ENCODE measurements at regions not wholly inside any gene's neighbourhood (a gene's known extent, or its start where the extent isn't known, plus 50 kb on each side); places are given as distances from the start of the nearest gene placed in this dataset.
"Not testable (repeated sequence)": the region's sequence is repeated elsewhere in the genome, so short reads cannot be mapped to it uniquely, and the experiment has no call there.

DNA sequence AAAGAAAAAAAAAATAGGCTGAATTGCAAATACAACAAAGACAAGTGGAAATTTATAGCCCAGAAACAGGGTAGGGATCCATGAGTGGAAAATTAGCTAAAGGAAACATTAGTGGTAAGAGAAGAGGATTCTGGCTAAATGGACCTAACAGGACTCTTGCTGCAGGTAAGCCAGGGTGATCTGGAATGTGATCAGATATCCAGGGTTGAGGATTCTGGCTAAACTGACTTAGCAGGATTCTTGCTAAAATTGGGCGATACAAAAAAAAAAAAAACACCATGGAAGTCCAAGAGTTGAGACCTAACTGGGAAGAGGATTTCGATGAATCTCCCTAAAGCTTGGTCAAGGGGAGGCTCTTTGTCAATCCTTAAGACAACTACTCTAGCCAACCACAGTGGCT, 61.7 kb upstream of the ATF7IP2 start:
- TF ChIP-seq CTCF (IDR thresholded peaks at IDR 0.05; ENCODE audit: insufficient read depth, low read length, poor library complexity, severe bottlenecking): no peak
- H3K36me3 ChIP-seq (ENCODE audit: control insufficient read depth, insufficient read depth, low read length): no peaks in the 10 kb centered on the region
- H3K27me3 ChIP-seq (ENCODE audit: control insufficient read depth, insufficient read depth, low read length): no peaks in the 10 kb centered on the region
- no peak overlapping the region for H3K4me3 ChIP-seq (ENCODE audit: low read depth, low read length)
- no peak for DNase-seq (ENCODE audit: low read depth)

DNA sequence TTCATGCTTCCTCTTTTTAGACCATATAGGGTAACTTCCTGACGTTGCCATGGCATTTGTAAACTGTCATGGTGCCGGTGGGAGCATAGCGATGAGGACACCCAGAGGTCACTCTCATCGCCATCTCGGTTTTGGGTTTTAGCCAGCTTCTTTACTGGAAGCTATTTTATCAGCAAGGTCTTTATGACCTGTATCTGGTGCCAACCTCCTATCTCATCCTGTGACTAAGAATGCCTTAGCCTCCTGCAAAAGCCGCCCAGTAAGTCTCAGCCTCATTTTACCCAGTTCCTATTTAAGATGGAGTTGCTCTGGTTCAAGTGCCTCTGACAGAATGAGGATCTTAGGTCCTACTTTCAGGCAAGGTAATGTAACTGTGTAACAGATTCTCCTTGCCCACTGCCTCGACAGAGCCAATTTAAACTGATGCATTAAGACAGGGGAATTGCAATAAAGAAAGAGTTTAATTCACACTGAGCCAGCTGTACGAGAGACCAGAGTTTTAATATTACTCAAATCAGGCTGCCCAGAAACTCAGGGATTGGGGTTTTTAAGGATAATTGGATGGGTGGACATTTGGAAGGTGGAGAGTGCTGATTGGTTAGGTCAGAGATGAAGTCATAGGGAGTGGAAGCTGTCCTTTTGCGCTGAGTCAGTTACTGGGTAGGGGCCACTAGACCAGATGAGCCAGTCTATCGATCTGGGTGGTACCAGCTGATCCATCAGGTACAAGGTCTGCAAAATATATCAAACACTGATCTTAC, 59.9 kb upstream of the ATF7IP2 start:
- DNase-seq (ENCODE audit: low read depth): no peak
- no peak for TF ChIP-seq CTCF (IDR thresholded peaks at IDR 0.05; ENCODE audit: insufficient read depth, low read length, poor library complexity, severe bottlenecking)
- no peaks in the 10 kb centered on the region for H3K27me3 ChIP-seq (ENCODE audit: control insufficient read depth, insufficient read depth, low read length)
- no peaks in the 10 kb centered on the region for H3K36me3 ChIP-seq (ENCODE audit: control insufficient read depth, insufficient read depth, low read length)
- H3K4me3 ChIP-seq (ENCODE audit: low read depth, low read length): no peak overlapping the region

- no peaks in the 10 kb centered on the region for H3K27me3 ChIP-seq (ENCODE audit: control insufficient read depth, insufficient read depth, low read length)
- TF ChIP-seq CTCF (IDR thresholded peaks at IDR 0.05; ENCODE audit: insufficient read depth, low read length, poor library complexity, severe bottlenecking): no peak
- DNase-seq (ENCODE audit: low read depth): no peak
These were observed 59.2 kb upstream of the ATF7IP2 start for GRCh38 chr16:10326647-10327046.

DNA sequence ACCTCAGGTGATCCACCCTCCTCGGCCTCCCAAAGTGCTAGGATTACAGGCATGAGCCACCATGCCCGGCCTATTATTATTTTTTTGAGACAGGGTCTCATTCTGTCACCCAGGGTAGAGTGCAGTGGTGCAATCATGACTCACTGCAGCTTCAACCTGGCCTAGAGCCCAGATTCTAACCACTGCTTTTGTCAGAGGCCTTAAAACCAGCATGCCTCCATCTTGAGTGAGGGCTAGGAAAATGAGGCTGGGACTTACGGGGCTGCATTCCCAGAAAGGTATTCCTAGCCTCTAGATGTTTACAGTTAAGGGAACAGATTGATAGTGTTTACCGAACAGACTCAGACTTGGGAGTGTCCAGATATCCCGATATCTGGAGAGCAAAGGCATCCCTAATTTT, 57.6 kb upstream of the ATF7IP2 start:
- H3K4me3 ChIP-seq (ENCODE audit: low read depth, low read length): not testable (repeated sequence)
- DNase-seq (ENCODE audit: low read depth): peak; percentile 35

More at GRCh38 chr16:10326647-10327046, 59.2 kb upstream of the ATF7IP2 start:
- Histone ChIP-seq H3K36me3 (ENCODE audit: control insufficient read depth, insufficient read depth, low read length) (no peaks in the 10 kb centered on the region), H3K4me3 (ENCODE audit: low read depth, low read length) (no peak overlapping the region)

DNA sequence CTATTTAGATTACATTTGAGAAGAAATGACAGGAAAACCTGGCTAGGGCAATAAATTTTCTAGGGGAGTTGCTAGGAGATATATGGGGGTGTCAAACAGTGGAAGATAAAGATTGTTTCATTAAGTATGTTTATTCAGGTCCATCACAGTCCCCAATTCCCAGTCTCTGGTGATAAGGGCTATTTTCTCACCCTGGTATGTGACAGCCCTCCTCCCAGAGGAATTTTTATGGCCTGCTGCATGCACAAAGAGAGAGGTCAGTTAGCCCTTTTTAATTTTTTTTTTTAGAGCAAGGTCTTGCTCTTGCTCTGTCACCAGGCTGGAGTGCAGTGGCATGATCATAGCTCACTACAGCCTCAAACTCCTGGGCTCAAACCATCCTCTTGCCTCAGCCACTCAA, 53.6 kb upstream of the ATF7IP2 start:
- Histone ChIP-seq H3K27me3 (ENCODE audit: control insufficient read depth, insufficient read depth, low read length) (no peaks in the 10 kb centered on the region), H3K36me3 (ENCODE audit: control insufficient read depth, insufficient read depth, low read length) (no peaks in the 10 kb centered on the region), H3K4me3 (ENCODE audit: low read depth, low read length) (no peak overlapping the region)
- no peak for DNase-seq (ENCODE audit: low read depth)
- no peak for TF ChIP-seq CTCF (IDR thresholded peaks at IDR 0.05; ENCODE audit: insufficient read depth, low read length, poor library complexity, severe bottlenecking)

More for the DNA sequence above, 57.6 kb upstream of the ATF7IP2 start:
- H3K36me3 ChIP-seq (ENCODE audit: control insufficient read depth, insufficient read depth, low read length); H3K27me3 ChIP-seq (ENCODE audit: control insufficient read depth, insufficient read depth, low read length): not testable (repeated sequence)

- Histone ChIP-seq H3K4me3 (ENCODE audit: low read depth, low read length) (no peak overlapping the region), H3K36me3 (ENCODE audit: control insufficient read depth, insufficient read depth, low read length) (no peaks in the 10 kb centered on the region), H3K27me3 (ENCODE audit: control insufficient read depth, insufficient read depth, low read length) (no peaks in the 10 kb centered on the region)
- DNase-seq (ENCODE audit: low read depth): no peak
- no peak for TF ChIP-seq CTCF (IDR thresholded peaks at IDR 0.05; ENCODE audit: insufficient read depth, low read length, poor library complexity, severe bottlenecking)
These were observed 53.1 kb upstream of the ATF7IP2 start for GRCh38 chr16:10332775-10333174.
